ENCODE measurements at regions not wholly inside any gene's neighbourhood (a gene's known extent, or its start where the extent isn't known, plus 50 kb on each side); places are given as distances from the start of the nearest gene placed in this dataset.

DNA sequence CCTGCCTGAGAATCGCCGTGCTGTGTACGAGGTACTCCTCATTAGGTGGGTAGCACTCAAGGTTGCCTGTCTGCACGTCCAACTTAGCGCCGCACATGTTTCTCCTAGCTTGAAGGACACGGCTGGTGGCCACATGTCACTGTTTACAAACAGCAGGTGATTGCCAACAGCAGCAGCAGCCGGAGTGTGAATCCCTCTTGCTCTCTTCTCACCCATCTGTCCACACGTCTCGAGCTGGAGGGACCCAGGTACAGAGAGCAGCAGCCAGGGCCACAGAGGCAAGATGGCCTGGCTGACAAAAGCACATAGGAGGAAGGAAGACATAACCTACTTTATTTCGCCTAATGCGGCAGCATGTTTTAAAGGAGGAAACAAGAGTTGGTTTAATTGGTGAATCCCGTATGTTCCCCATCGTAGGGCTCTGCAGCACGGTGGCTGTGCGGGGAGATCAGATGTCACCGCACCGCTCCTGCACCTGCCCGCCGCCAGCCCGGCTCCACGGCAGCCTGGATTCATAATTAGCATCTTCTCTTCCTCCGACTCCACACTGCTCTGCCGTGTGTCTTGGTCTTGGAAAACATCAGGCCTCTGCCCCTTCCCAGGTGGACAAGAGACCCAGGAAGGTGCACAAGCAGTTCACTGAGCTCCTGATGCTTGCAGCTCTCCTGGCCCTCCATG, 201.6 kb upstream of the IRX1 start:
- Mint-ChIP-seq H3K4me3 (no peak overlapping the region), H3K4me1 (ENCODE audit: low read depth) (no peaks in the 10 kb centered on the region), H3K36me3 (ENCODE audit: low read depth) (no peaks in the 10 kb centered on the region), H3K9me3 (no peaks in the 10 kb centered on the region), H3K27ac (no peak overlapping the region), H3K27me3 (no peaks in the 10 kb centered on the region)
- DNase-seq = no peak

DNA sequence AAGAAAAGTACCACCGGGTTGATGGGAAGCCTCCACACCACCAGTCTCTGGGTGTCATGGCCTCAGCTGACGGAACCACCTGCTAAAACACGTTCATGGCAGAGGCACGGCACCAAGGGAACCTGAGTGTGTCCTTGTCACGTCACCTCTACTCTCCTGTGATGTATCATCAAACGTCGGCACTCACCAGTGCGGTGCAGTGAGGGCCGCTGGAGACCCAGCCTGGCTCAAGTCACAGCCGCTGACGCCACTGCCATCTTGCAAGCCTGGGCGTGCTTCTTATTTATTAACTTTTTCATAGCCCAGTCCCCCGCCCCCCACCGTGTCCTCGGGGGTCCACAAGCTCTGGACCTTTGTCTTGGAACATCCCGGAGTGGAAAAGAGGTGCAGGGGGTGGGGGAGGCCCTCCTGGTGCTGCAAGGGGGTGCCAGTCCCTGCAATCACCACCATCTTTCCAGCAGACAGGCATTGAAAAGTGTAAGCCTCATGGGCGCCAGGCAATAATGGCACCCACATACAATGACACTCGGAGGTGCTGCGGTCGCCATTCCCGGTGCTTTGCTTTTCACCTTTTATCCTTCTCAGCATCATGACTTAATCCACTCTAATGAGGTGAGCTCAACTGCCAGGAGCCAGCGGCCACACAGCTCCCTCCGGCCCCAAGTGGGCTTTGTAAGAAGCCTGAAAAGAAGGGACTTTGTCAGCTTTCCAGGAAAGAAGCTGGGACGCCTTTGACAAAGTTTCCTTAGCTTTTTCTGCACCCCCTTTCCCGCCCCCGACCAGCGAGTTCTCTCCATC, 202.3 kb upstream of the IRX1 start:
- H3K4me3 Mint-ChIP-seq = no peak overlapping the region
- H3K9me3 Mint-ChIP-seq = no peaks in the 10 kb centered on the region
- no peak for DNase-seq
- H3K27ac Mint-ChIP-seq = no peak overlapping the region
- no peaks in the 10 kb centered on the region for H3K36me3 Mint-ChIP-seq (ENCODE audit: low read depth)
- H3K27me3 Mint-ChIP-seq = no peaks in the 10 kb centered on the region
- H3K4me1 Mint-ChIP-seq (ENCODE audit: low read depth) = no peaks in the 10 kb centered on the region

DNA sequence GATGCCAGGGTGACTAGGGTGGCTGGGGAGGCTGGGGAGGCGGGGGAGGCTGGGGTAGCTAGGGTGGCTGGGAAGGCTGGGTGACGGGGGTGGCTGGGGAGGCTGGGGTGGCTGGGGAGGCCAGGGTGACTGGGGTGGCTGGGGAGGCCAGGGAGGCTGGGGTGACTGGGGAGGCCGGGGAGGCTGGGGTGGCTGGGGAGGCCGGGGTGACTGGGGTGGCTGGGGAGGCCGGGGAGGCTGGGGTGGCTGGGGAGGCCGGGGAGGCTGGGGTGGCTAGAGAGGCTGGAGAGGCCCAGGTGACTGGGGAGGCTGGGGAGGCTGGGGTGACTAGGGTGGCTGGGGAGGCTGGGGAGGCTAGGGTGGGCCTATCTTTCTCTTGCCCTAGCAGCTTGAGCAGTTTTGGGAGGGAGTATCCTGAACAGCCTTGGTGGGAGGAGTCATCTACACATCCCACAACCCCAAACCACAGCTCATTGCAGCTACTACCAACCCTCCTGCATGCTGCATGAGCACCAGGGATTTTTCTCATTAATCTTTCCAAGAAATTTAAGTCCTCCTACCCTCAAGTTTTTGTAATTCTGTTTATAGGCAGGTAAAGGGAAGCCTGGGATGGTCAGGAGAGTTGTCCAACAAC, 203.2 kb upstream of the IRX1 start:
- Mint-ChIP-seq H3K4me3 (no peak overlapping the region), H3K4me1 (ENCODE audit: low read depth) (no peaks in the 10 kb centered on the region), H3K27me3 (no peaks in the 10 kb centered on the region), H3K27ac (no peak overlapping the region), H3K9me3 (no peaks in the 10 kb centered on the region), H3K36me3 (ENCODE audit: low read depth) (no peaks in the 10 kb centered on the region)
- DNase-seq = no peak

DNA sequence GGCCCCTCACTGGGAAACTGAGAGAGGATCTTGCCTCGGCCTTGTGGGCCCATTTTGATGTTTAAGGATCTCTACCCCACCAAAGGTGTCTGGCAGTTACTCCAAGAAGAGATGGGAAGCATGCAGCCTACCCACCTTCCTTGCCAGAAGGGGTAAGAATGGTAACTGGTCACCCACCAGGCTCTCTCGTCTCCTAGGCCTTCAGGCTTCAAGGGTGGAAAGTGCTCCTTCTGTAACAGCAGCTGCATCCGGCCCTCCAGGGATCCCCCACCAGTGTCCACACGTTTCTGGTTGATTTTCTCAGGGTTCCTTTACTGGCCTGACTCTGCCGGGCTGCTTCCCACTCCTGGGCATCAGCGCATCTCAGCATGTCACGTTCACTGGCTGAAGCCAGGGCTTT, 204.4 kb upstream of the IRX1 start:
- H3K4me3 Mint-ChIP-seq = no peak overlapping the region
- H3K27me3 Mint-ChIP-seq = no peaks in the 10 kb centered on the region
- no peak for DNase-seq
- no peak overlapping the region for H3K27ac Mint-ChIP-seq
- no peaks in the 10 kb centered on the region for H3K9me3 Mint-ChIP-seq
- H3K36me3 Mint-ChIP-seq (ENCODE audit: low read depth) = no peaks in the 10 kb centered on the region
- H3K4me1 Mint-ChIP-seq (ENCODE audit: low read depth) = no peaks in the 10 kb centered on the region

DNA sequence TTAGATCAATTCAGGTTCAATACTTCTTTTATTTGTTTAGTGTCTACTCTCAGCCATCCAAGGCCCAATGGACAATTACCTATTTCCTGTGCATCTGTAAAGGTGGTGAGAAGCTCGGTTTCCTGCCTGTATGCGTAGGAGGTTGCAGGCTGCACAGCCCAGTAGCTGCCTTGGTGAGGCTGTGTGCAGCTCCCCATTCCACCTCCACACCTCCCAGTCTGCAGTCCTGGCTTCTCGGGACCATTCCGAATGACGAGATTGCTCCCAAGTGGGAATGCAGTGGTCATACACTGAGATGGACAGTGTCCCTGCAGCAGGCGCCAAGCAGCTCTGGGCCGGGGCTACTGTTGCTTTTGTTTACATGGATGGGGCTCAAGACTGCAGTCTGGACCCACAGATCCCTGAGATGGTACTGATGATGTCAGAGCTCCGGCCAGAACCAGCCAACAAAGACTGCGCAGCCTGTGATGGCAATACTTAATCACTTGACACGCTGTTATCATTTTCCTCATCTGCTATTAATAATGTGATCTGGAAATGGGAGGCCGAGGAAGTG, 206.1 kb upstream of the IRX1 start:
- H3K9me3 Mint-ChIP-seq = peaks cover 4% of the 10 kb centered on the region
- DNase-seq = no peak
- H3K4me1 Mint-ChIP-seq (ENCODE audit: low read depth) = no peaks in the 10 kb centered on the region
- no peak overlapping the region for H3K4me3 Mint-ChIP-seq
- H3K36me3 Mint-ChIP-seq (ENCODE audit: low read depth) = no peaks in the 10 kb centered on the region
- no peak overlapping the region for H3K27ac Mint-ChIP-seq
- H3K27me3 Mint-ChIP-seq = no peaks in the 10 kb centered on the region

DNA sequence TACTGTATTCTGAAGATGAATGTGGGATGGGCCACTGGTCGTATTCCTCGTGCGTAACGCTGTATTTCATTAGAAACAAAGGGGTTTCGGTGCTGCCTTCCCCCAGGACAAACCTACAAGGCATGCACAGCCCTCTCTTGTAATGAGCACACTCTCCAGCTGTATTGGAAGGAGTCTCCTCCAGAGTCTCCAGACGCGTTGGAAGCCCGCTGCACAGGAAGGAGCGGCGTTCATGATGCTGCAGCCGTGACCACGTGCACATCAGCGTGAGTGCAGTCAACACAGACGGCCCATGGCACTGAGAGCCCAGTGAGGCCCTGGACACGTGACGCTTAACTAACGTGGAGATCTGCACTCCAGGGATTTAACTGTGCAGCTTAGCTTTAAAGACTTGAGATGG, 209.0 kb upstream of the IRX1 start:
- H3K9me3 Mint-ChIP-seq = peaks cover 18% of the 10 kb centered on the region
- no peaks in the 10 kb centered on the region for H3K27me3 Mint-ChIP-seq
- no peaks in the 10 kb centered on the region for H3K4me1 Mint-ChIP-seq (ENCODE audit: low read depth)
- no peaks in the 10 kb centered on the region for H3K36me3 Mint-ChIP-seq (ENCODE audit: low read depth)
- no peak overlapping the region for H3K4me3 Mint-ChIP-seq
- H3K27ac Mint-ChIP-seq = no peak overlapping the region
- DNase-seq = no peak

DNA sequence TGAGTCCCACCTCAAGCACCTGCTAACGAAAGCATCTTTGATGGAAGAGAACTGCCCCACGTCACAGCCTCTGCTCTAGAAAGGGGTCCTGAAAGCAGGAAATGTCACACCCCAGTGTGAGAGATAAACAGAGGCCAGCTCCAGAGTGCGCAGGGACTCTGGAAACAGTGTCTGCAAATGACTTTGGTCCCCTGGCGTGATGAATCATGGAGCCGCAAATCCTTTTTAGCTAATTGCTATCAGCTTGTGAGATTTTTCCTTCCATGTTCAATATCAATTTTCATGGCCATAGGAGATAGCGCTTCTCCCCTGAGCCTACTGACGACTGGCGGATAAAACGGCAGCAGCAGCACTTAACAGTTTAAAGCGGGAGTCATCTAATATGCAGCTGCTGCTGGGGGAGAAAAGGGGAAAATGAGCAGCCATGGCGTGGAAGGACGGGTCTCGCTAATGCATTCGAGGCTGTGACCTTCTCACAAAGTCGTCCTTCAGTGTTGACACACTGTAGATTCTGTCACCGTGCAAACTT, 209.6 kb upstream of the IRX1 start:
- Mint-ChIP-seq H3K4me1 (ENCODE audit: low read depth) (no peaks in the 10 kb centered on the region), H3K27ac (no peak overlapping the region), H3K27me3 (no peaks in the 10 kb centered on the region), H3K36me3 (ENCODE audit: low read depth) (no peaks in the 10 kb centered on the region), H3K4me3 (no peak overlapping the region), H3K9me3 (peaks cover 18% of the 10 kb centered on the region)
- no peak for DNase-seq

DNA sequence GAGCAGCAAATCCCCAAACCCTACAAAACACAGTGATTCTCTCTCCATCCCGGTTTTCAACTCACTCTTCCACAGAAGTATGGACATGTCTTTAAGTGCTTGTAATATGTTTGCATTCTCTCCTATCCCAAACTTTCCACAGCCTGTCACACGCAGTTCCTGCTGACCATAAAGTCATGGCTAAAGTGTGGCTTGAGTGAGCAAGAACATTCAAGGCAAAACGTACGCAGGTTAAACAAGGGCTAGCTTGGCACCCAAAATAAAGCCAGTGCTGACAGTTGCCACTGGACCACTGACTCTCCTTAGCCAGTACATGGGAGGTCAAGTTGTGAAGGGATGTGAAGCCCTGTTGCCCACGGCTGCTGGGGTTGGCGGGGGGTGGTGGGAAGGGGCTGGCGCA, 211.1 kb upstream of the IRX1 start:
- Mint-ChIP-seq H3K36me3 (ENCODE audit: low read depth) (no peaks in the 10 kb centered on the region), H3K4me3 (no peak overlapping the region), H3K27me3 (no peaks in the 10 kb centered on the region), H3K9me3 (peaks cover 18% of the 10 kb centered on the region), H3K27ac (no peak overlapping the region), H3K4me1 (ENCODE audit: low read depth) (no peaks in the 10 kb centered on the region)
- no peak for DNase-seq

DNA sequence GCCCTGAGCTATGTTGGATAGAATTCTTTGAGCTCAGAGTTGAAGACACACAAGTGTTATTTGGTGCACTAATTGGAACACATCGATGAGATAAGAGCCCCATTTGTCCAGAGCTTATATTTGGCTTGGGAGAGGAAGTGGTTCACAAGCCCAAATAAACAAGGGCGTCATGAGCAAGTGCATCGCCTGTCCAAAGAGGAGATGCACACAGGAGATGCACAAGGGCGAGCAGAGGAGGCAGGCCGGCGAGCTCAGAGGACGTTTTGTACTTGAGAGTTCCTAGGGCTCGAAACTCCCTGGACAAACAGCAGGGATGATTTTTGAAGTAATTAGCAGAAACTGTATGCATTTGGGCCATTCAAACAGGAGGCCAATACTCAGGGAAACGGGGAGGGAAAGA, 212.8 kb upstream of the IRX1 start:
- no peaks in the 10 kb centered on the region for H3K36me3 Mint-ChIP-seq (ENCODE audit: low read depth)
- peaks cover 18% of the 10 kb centered on the region for H3K9me3 Mint-ChIP-seq
- no peak overlapping the region for H3K27ac Mint-ChIP-seq
- H3K4me1 Mint-ChIP-seq (ENCODE audit: low read depth) = no peaks in the 10 kb centered on the region
- no peaks in the 10 kb centered on the region for H3K27me3 Mint-ChIP-seq
- no peak overlapping the region for H3K4me3 Mint-ChIP-seq
- no peak for DNase-seq

DNA sequence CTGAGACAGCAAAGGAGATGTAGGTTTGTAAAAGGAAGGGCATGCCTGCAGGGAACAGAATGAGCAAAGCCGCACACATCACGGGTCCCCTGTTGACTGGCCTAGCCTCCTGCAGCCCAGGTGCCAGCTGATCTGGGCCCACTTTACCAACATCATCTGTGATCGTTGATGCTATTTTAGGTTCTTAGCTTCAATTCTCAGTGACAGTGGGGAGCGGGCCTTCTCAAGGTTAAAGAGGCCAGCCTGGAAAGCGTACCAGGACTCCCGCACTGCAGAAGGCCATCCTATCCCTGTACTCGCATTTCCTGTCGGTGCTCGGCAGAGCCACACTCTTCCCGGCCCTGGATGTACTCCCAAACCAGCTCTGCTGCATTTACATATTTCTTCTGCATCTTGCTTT, 213.5 kb upstream of the IRX1 start:
- no peak overlapping the region for H3K27ac Mint-ChIP-seq
- no peak for DNase-seq
- no peak overlapping the region for H3K4me3 Mint-ChIP-seq
- no peaks in the 10 kb centered on the region for H3K36me3 Mint-ChIP-seq (ENCODE audit: low read depth)
- H3K9me3 Mint-ChIP-seq = peaks cover 21% of the 10 kb centered on the region
- no peaks in the 10 kb centered on the region for H3K27me3 Mint-ChIP-seq
- H3K4me1 Mint-ChIP-seq (ENCODE audit: low read depth) = no peaks in the 10 kb centered on the region

DNA sequence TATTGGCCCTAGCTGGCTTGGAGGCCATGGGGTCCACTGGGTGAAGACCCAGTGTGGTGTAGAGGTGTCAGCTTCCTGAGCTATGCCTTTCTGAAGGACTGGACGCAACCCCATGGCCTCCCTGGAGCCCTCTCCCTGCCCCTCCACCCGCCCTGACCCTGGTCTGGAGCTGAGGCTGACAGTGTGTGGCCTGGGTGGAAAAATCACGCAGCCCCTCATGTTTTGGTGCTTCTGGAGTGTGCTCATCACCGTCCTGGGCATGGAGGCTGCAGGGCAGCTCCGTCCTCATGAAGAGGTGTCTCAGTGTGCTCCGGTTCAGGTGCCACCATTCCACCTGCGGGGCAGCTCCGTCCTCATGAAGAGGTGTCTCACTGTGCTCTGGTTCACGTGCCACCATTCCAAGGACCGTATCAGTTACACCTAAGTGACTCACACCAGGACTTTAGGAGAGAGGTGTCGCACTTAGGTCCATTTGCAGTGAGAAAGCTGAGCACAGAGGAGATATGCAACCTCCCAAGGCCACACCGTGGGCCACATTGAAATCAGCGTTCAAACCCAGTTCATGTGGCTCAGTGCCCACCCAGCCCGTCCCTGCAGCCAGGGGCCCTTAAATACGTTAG, 214.3 kb upstream of the IRX1 start:
- Mint-ChIP-seq H3K9me3 (peaks cover 21% of the 10 kb centered on the region), H3K4me1 (ENCODE audit: low read depth) (no peaks in the 10 kb centered on the region), H3K27ac (no peak overlapping the region), H3K36me3 (ENCODE audit: low read depth) (no peaks in the 10 kb centered on the region), H3K4me3 (no peak overlapping the region), H3K27me3 (no peaks in the 10 kb centered on the region)
- no peak for DNase-seq

DNA sequence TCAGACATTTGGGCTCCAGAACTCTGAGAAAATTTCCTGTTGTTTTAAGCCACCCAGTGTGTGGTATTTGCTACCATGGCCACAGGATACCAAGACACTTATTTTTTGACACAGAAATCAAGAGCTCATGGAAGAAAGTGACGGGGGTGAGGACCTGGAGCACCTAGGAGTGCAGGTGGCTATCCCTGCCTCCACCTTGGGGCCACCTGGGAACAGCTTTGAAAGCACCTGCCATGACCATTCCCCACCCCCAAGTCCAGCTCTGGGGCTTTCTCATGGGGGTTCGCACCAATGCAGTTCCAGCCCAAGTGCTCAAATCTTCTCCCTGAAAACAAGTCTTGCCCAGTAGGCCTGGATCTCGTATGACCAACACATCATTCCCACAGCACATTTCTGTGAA, 214.9 kb upstream of the IRX1 start:
- Mint-ChIP-seq H3K4me1 (ENCODE audit: low read depth) (no peaks in the 10 kb centered on the region), H3K4me3 (no peak overlapping the region), H3K27ac (no peak overlapping the region), H3K9me3 (peaks cover 18% of the 10 kb centered on the region), H3K27me3 (no peaks in the 10 kb centered on the region), H3K36me3 (ENCODE audit: low read depth) (no peaks in the 10 kb centered on the region)
- no peak for DNase-seq

DNA sequence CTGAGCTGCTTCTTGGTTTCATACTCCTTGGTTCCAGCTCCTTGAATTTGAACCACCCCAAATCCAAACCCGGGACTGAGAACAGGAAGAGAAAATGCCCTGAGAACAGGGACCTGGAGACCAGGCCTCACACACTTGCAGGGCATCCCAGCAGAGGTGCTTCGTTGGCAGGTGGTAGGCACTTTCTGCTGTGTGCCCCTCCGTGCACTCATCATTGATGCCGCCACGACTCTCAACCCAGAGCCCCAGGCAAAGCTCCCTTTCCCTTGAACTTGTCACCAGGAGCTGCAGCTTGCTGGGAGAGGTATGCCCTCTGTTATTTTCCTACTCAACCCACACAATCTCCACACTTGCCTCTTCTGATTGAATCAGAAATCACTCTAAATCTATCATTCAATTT, 217.8 kb upstream of the IRX1 start:
- peaks cover 11% of the 10 kb centered on the region for H3K9me3 Mint-ChIP-seq
- H3K27me3 Mint-ChIP-seq = no peaks in the 10 kb centered on the region
- no peaks in the 10 kb centered on the region for H3K4me1 Mint-ChIP-seq (ENCODE audit: low read depth)
- H3K27ac Mint-ChIP-seq = no peak overlapping the region
- no peaks in the 10 kb centered on the region for H3K36me3 Mint-ChIP-seq (ENCODE audit: low read depth)
- no peak for DNase-seq
- H3K4me3 Mint-ChIP-seq = no peak overlapping the region

DNA sequence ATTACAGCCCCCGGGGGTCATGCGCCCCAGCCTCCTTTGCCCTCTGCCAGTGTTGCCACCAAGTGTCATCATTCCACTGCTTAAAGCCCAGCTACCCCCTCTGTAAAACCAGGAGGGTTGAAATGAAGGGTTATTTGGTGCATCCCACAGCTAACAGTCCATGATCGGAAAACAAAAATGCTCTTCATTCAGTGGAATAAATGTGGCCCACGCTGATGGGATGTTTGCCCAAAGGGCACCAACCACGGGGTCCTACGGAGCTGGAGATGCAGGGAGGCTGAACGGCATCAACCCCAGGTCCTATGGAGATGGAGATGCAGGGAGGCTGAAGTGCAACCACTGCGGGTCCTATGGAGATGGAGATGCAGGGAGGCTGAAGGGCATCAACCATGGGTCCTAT, 218.5 kb upstream of the IRX1 start:
- DNase-seq = no peak
- H3K36me3 Mint-ChIP-seq (ENCODE audit: low read depth) = no peaks in the 10 kb centered on the region
- H3K27me3 Mint-ChIP-seq = no peaks in the 10 kb centered on the region

More for the DNA sequence above, 218.5 kb upstream of the IRX1 start:
- Mint-ChIP-seq H3K4me3 (no peak overlapping the region), H3K9me3 (peaks cover 9% of the 10 kb centered on the region), H3K4me1 (ENCODE audit: low read depth) (no peaks in the 10 kb centered on the region), H3K27ac (no peak overlapping the region)
